NCI-H526 (cell line): ENCODE measurements at regions not wholly inside any gene's neighbourhood (a gene's known extent, or its start where the extent isn't known, plus 50 kb on each side); places are given as distances from the start of the nearest gene placed in this dataset.

Experiments
- DNase-seq, 2 experiments: peaks; one replicate each; lab custom pipeline; 2025; lab: John Stamatoyannopoulos, UW

- no peak for DNase-seq
Measured at GRCh38 chr10:37685741-37686683, 171.4 kb downstream of the ZNF248 start.

- DNase-seq: no peak
Measured at GRCh38 chr10:37684765-37685164, 172.6 kb downstream of the ZNF248 start.

- DNase-seq: no peak
Measured at GRCh38 chr10:37682617-37683016, 174.8 kb downstream of the ZNF248 start.

- no peak for DNase-seq
Measured at GRCh38 chr10:37681617-37681999, 175.8 kb downstream of the ZNF248 start.

- no peak for DNase-seq
Measured at GRCh38 chr10:37680716-37681616, 176.4 kb downstream of the ZNF248 start.

- no peak for DNase-seq
Measured at GRCh38 chr10:37680243-37680683, 177.1 kb downstream of the ZNF248 start.

GRCh38 chr10:37679465-37679864 lies 177.9 kb downstream of the ZNF248 start:
- no peak for DNase-seq

GRCh38 chr10:37675449-37675848 lies 182.0 kb downstream of the ZNF248 start:
- DNase-seq: no peak

- DNase-seq: no peak
Measured at GRCh38 chr10:37671802-37672201, 185.6 kb downstream of the ZNF248 start.

- no peak for DNase-seq
Measured at GRCh38 chr10:37667736-37668135, 189.7 kb downstream of the ZNF248 start.

- no peak for DNase-seq
Measured at GRCh38 chr10:37654466-37654865, 202.9 kb downstream of the ZNF248 start.

- no peak for DNase-seq
Measured at GRCh38 chr10:37643187-37643586, 214.2 kb downstream of the ZNF248 start.

- no peak for DNase-seq
Measured at GRCh38 chr10:37640301-37640700, 217.1 kb downstream of the ZNF248 start.

GRCh38 chr10:37639200-37639599 lies 218.2 kb downstream of the ZNF248 start:
- DNase-seq: no peak

- DNase-seq: no peak
Measured at GRCh38 chr10:37638569-37638968, 218.8 kb downstream of the ZNF248 start.

- no peak for DNase-seq
Measured at GRCh38 chr10:37634351-37634880, 223.0 kb downstream of the ZNF248 start.

- no peak for DNase-seq
Measured at GRCh38 chr10:37632641-37633040, 224.8 kb downstream of the ZNF248 start.

- DNase-seq: no peak
Measured at GRCh38 chr10:37623506-37623905, 233.9 kb downstream of the ZNF248 start.

- DNase-seq: no peak
Measured at GRCh38 chr10:37619336-37619735, 238.1 kb downstream of the ZNF248 start.

GRCh38 chr10:37588299-37588698 lies 269.1 kb downstream of the ZNF248 start:
- DNase-seq: no peak

- DNase-seq: no peak
Measured at GRCh38 chr10:37584643-37585042, 272.8 kb downstream of the ZNF248 start.

GRCh38 chr10:37582237-37582636 lies 275.2 kb downstream of the ZNF248 start:
- DNase-seq: no peak
